LNCAP (cell line): ENCODE measurements at regions not wholly inside any gene's neighbourhood (a gene's known extent, or its start where the extent isn't known, plus 50 kb on each side); places are given as distances from the start of the nearest gene placed in this dataset.

Experiments
- CTCF ChIP-seq: fragments of 450-650 bp; IDR thresholded peaks from 2 replicates; pipeline ENCODE4 v1.5.1; 2017; ENCODE audit warnings: mild to moderate bottlenecking

- TF ChIP-seq CTCF, result no peak
These were observed 53.8 kb upstream of the C2CD4B start for GRCh38 chr15:62218841-62219240.

DNA sequence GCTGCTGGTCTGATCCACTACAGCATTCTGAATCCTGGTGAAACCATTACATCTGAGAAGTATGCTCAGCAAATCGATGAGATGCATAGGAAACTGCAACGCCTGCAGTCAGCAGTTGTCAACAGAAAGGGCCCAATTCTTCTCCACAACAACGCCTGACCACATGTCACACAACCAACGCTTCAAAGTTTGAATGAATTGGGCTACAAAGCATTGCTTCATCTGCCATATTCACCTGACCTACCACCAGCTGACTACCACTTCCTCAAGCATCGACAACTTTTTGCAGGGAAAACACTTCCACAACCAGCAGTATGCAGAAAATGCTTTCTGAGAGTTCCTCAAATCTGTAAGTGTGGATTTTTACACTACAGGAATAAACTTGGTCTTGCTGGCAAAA, 54.7 kb upstream of the C2CD4B start:
- TF ChIP-seq CTCF, result no peak

DNA sequence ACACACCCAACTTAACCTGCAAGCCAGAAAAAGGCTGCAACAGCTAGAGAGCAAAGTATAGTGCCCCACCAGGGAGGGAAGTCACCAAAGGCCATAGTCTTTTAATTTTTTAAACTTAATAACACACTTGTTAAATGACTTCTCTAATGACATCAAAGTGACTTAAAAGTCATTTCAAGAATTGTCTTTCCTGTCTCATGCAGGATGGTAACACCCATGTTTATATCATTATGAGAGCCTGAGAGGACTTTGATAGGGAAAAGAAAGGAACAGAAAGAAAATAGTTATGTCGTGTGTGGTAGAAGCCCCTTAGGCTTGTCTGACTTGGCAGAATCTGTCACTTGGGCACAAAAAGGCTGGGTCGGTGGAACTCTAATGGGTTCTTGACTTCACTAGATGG, 57.9 kb upstream of the C2CD4B start:
- TF ChIP-seq CTCF, result no peak

GRCh38 chr15:62228604-62229003, 63.5 kb upstream of the C2CD4B start:
- TF ChIP-seq CTCF, result no peak

DNA sequence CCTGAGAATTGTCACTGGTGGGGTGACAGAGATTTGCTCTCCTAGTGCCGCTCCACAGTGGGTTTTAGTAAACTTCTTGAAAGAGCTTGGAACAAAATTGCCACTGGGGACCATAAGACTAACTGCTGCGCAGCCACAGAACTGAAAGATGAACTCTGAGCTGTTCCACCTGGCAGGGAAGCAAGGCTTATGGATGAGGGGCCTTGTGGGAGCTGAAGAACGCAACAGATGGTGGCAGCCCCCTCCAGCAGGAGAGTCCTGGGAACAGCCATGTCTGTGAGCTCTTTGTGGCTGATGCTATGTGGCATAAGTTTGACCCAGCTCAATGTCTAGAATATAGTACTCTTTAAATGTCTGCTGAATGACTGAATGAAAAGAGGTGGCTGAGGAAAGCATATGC, 66.8 kb upstream of the C2CD4B start:
- no peak for TF ChIP-seq CTCF

GRCh38 chr15:62240121-62241096, 75.3 kb upstream of the C2CD4B start:
- no peak for TF ChIP-seq CTCF

DNA sequence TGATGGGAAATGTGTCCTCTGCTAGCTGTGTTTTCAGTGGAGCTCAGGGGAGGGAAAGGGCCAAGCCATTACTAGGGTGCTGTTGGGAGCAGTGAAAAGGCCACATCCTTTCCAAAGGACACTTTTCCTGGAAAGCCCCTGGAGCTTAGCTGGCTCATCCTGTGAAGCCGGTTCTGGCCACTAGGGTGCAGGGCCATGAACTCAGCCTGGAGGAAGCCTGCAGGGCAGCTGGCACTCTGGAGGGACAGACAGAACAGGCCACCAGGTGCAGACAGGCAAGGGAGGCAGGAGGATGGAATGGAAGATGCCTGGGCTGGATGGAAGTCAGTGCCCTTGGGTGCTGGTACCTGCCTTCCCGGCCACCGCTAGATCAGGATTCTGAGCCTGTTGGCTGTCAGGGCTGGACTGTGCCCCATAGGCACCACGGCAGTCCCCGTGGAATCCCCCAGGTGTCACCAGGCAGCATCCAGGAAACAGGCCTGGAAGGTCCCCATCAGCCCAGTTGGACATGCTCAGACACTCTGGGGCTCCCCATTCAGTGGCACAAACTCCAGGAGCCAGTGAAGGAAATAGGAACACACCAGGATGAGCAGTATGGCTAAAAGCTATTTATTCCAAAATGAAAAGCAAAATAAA, 76.2 kb upstream of the C2CD4B start:
- TF ChIP-seq CTCF, result peak; percentile 43; the same call in 1 of the 2 replicates
